GM18951 (cell line): ENCODE measurements at regions not wholly inside any gene's neighbourhood (a gene's known extent, or its start where the extent isn't known, plus 50 kb on each side); places are given as distances from the start of the nearest gene placed in this dataset.

Experiments used
- POLR2A ChIP-seq: IDR thresholded peaks from 4 replicates; pipeline ENCODE4 v1.6.1; 2011; ENCODE audit warnings: mild to moderate bottlenecking; ENCODE audit not compliant: insufficient read length, insufficient read depth; ENCODE audit errors: extremely low read depth
- in situ Hi-C: fragments of 300-500 bp; cut with MboI; formaldehyde crosslinking; loops from one replicate; pipeline ENCODE4 v1.12.0; 2022; ENCODE audit warnings: low sequenced_read_pairs, mixed read lengths, inconsistent platforms; ENCODE audit not compliant: unreplicated experiment

DNA sequence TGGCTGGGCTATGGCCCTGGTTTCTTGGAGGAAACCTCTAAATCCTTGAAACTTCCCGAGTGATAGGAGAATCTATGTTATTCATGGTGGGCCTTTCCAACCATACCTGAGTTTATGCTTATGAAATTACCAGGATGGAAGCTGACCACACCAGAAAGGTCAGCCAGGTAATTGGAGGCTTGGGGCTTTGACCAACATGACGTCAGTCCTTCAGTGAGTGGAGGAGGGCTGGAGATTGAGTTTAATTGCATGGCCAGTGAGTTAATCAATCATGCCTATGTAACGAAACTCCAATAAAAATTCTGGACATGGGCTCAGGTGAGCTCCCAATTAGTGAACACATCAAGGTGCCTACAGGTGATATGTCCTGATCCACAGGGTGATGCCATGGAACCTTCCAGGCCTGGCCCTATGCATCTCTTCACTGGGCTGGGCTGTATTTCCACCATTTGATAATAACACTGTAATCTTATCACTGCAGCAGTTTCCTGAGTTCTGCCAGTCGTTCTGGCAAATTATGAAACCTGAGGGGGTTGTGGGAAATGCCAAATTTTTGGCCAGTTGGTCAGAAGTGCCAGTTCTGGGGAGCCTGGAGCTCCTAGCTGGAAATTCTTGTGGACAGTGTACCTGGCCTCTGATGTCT lies 106.5 kb downstream of the CDH26 start:
- in situ Hi-C loops = no loop called here

DNA sequence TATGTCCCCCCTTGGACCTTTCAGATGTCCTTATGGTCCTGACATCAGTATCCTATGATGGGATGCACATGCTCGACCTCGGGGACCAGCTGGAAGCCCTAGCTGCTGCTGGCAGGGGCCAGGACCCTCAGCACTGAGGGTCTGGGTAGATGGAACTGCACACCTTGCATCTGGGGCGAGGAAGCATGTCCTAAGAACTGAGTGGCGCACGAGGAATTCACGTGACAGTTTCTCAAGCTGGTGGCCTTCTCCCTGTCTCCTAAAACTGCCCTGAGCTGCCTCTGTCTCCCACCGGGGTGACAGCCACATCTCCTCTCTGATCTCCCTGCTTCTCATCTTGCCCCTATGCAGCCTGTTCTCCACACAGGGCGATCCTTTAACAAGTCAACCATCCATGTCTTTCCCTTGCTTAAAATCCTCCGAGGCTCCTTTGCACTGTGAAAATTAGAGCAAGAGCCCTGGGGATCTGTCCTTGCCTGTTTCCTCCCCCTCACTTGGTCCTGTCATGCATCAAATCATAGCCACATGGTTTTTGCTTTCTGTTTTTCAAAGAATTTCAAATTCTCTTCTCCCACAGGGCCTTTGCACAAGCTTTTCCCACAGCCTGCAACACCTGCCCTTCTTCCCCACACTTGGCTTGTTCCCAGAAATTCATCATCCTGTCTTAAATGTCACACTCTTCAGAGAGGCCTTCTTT lies 107.7 kb downstream of the CDH26 start:
- TF ChIP-seq POLR2A = no peak
- in situ Hi-C loops = no loop called here

More for the DNA sequence above, 106.5 kb downstream of the CDH26 start:
- no peak for TF ChIP-seq POLR2A

DNA sequence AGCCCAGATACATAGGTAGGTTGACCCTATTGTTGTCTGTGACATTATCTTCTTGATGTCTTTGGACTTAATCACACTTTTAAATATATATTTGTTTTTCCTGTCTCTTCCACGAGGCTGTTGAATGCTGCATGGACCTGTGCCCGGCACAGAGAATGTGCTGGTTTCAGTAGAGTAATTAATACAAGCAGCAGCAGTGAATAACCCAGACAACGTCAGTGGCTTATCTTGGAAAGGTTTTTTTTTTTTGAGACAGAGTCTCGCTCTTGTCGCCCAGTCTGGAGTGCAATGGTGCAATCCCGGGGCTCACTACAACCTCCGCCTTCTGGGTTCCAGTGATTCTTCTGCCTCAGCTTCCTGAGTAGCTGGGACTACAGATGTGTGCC lies 108.2 kb downstream of the CDH26 start:
- no peak for TF ChIP-seq POLR2A
- in situ Hi-C loops = no loop called here

DNA sequence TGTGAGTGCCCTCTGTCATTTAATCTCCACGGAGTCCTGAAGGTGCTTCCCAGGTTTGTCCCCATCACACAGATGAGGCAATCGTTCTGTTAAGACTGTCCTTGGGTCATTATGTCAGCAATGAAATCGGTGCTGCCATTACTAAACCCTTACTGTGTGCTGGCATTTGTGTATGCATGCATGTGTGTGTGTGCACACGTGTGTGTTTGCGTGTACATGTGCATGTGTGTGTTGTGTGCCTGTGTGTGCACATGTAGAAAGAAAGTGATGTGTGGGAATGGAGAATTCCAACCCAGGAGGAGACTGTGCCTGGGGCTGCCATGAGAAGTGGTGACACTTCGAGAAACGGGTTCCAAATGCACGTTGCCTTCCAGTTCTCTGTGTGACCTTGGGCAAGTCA lies 110.3 kb downstream of the CDH26 start:
- in situ Hi-C loops = no loop called here

DNA sequence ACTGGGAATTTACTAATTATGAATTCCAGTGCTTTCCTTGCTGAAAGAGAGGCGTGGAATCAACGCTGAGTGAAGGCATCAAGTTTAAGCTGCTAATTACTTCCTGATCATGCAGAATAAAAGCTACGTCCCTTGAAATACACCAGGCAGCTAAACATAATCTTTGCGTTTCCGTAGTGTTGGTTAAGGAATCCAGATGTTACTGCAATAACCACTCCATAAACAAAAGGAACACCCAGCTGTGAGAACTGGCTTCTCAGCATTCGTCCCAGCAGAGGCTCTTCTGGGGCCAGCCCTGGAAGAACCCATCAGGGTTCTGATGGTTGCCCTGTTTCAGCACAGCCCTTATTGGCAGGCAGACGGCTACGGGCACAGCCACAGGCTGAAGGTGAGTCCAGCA lies 111.4 kb downstream of the CDH26 start:
- TF ChIP-seq POLR2A = no peak
- in situ Hi-C loops = no loop called here

More for the DNA sequence above, 110.3 kb downstream of the CDH26 start:
- TF ChIP-seq POLR2A = no peak

DNA sequence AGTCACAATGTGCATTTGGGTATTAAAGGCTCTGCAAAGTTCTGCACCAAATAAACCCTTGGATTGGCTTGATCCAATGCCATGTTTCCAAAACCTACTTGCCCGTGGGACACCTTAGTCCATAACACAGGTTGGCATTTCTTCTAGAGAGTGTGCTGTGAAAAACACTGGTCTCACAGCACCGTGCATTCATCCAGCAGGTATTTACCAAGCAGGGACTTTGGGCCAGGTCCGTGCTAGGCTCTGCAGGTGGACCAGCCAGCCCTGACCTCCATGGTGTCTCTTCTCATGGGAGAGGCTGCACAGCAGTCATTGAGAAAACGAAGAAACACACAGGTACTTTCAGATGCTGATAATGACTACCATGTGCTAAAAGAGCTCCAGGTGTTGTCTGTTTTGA lies 112.6 kb downstream of the CDH26 start:
- no peak for TF ChIP-seq POLR2A
- in situ Hi-C loops = no loop called here

DNA sequence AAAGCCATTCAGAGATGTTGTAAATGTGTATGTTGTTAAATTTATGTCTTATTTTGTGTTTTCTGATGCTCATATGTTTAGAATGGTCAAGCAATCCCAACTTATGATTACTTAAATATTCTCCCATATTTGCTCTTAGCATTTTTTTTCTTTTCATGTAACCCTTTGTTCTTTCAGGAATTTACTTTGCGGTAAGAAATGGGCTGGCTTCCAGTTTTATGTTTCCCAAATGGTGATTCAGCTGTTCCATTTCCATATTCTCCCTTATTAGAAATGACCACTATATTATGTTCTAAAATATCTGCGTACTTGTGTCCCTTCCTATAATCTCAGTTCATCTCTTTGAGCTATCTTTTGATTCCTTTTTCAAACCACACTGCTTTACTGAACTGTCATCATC lies 113.7 kb downstream of the CDH26 start:
- no peak for TF ChIP-seq POLR2A
- in situ Hi-C loops = no loop called here

DNA sequence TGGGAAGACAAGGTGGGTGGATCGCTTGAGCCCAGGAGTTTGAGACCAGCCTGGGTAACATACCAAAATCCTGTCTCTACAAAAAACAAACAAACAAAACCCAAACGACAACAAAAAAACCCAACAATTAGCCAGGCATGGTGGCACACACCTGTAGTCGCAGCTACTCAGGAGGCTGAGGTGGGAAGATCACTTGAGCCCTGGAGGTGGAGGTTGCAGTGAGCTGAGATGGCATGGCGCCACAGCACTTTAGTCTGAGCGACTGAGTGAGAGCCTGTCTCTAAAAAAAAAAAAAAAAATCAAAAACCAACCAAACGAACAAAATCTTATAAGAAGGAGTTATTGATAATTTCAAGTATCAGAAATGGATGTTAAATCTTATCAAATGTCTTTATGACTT lies 114.9 kb downstream of the CDH26 start:
- in situ Hi-C loops = no loop called here
- no peak for TF ChIP-seq POLR2A

GRCh38 chr20:60073504-60073903 lies 115.3 kb downstream of the CDH26 start:
- in situ Hi-C loops = no loop called here
- no peak for TF ChIP-seq POLR2A

- TF ChIP-seq POLR2A = no peak
- in situ Hi-C loops = no loop called here
These were observed 116.1 kb downstream of the CDH26 start for GRCh38 chr20:60074276-60074675.

DNA sequence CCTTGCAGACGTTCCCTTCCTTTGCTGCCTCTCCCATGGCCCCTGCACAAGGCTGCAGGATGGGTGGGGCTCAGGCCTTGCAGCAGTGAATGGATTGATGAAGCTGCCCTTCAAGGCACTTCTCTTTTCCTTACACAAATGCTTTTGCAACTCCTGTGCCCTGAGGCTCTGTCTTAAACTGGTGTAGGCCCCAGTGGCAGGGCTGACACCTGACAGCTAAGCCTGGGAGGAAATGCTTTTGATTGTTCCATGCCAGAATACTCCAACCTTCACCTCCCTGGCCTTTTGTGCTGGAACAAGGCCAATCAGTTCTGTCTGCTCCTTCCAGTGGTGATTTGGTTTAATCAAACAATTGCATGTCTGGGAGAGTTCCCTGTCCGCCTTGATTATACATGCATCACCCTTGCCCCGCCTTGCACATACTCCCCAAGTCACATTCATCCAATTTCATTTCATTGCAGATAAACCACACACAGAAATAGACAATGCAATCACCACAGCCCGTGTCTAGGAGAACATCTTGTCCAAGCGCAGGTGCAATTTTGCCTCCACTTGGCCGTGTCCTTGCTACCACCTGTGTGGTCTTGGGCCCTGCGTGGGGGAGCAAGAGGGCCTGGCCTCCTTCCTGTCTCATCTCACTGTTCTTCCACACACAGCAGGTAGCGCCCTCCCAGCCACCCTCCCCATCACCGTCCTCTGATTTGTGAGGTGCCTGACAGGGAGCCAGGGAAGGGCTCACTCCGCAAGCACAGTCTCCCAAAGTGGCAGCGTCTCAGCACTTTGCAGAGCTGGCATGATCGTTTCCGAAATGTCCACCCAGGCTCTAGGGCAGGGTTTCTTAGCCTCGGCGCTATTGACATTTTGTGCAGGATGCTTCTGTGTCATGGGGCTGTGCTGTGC lies 120.4 kb downstream of the CDH26 start:
- no peak for TF ChIP-seq POLR2A
- in situ Hi-C loops = no loop called here

DNA sequence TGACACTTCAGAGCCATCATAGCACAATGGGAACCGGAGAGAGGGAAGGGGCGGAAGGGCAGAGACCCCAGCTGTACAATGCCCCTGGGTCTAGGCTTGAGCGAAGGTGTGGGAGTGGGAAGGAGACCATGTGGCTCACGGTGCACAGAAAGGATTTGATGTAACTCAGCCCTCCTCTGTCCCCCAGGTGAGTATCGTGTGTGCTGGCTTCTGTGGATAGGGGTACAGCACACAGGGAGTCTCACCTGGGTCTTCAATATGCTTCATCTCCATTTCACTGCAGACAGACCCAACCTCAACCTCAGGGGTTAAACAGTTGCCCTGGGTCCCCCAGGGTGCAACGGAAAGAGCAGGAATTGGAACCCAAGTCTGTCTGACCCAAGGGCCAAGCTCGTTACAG lies 122.2 kb downstream of the CDH26 start:
- no peak for TF ChIP-seq POLR2A
- in situ Hi-C loops = no loop called here

GRCh38 chr20:60085551-60086132 lies 127.4 kb downstream of the CDH26 start:
- in situ Hi-C loops = no loop called here
- no peak for TF ChIP-seq POLR2A
